Lower leg skin (tissue), 3 donors: ENCODE measurements at regions not wholly inside any gene's neighbourhood (a gene's known extent, or its start where the extent isn't known, plus 50 kb on each side); places are given as distances from the start of the nearest gene placed in this dataset.

Experiments used
- POLR2A ChIP-seq, 2 donors: fragments of 450-650 bp; IDR thresholded peaks; one replicate each; pipeline ENCODE4 v1.6.1; 2016 to 2017; ENCODE audit warnings: antibody characterized with exemption in 2 of 2, mild to moderate bottlenecking in 1 of 2, moderate library complexity in 1 of 2
- TF ChIP-seq, protein P1 (sequence below), 3 donors: fragments of 450-650 bp; IDR thresholded peaks; one replicate each; pipeline ENCODE4 v1.5.1; 2016; ENCODE audit warnings: antibody characterized with exemption in 3 of 3, mild to moderate bottlenecking in 3 of 3, moderate library complexity in 2 of 3

- TF ChIP-seq, protein P1, sequence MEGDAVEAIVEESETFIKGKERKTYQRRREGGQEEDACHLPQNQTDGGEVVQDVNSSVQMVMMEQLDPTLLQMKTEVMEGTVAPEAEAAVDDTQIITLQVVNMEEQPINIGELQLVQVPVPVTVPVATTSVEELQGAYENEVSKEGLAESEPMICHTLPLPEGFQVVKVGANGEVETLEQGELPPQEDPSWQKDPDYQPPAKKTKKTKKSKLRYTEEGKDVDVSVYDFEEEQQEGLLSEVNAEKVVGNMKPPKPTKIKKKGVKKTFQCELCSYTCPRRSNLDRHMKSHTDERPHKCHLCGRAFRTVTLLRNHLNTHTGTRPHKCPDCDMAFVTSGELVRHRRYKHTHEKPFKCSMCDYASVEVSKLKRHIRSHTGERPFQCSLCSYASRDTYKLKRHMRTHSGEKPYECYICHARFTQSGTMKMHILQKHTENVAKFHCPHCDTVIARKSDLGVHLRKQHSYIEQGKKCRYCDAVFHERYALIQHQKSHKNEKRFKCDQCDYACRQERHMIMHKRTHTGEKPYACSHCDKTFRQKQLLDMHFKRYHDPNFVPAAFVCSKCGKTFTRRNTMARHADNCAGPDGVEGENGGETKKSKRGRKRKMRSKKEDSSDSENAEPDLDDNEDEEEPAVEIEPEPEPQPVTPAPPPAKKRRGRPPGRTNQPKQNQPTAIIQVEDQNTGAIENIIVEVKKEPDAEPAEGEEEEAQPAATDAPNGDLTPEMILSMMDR (IDR thresholded peaks at IDR 0.05), result no peak
- no peak for TF ChIP-seq POLR2A (IDR thresholded peaks at IDR 0.05)
Observed at GRCh38 chr6:82066991-82067411, 180.5 kb downstream of the IBTK start.
